ENCODE measurements at regions not wholly inside any gene's neighbourhood (a gene's known extent, or its start where the extent isn't known, plus 50 kb on each side); places are given as distances from the start of the nearest gene placed in this dataset.
"Not testable (repeated sequence)": the region's sequence is repeated elsewhere in the genome, so short reads cannot be mapped to it uniquely, and the experiment has no call there.

DNA sequence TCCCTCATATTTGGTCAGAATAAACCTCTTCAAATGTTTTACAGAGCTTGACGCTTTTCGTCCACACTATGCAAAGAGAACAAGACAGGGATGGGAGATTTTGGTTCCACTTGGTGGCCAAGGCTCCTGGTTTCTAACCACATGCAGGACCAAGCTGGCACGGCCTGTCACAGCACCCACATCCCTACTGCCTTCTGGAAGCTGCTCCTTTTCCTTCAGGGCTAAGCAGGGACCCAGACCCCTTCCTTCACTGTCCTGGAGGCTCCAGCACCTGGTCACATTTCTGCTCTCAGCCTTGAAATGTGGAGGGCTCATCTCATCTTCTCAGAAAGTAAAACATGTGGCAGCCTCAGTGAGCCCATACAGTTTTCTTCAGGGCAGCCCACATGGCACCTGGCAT lies 50.4 kb upstream of the ARHGEF7 start:
- DNase-seq (ENCODE audit: extremely low read depth, low read depth), result no peak
- TF ChIP-seq, protein P1, sequence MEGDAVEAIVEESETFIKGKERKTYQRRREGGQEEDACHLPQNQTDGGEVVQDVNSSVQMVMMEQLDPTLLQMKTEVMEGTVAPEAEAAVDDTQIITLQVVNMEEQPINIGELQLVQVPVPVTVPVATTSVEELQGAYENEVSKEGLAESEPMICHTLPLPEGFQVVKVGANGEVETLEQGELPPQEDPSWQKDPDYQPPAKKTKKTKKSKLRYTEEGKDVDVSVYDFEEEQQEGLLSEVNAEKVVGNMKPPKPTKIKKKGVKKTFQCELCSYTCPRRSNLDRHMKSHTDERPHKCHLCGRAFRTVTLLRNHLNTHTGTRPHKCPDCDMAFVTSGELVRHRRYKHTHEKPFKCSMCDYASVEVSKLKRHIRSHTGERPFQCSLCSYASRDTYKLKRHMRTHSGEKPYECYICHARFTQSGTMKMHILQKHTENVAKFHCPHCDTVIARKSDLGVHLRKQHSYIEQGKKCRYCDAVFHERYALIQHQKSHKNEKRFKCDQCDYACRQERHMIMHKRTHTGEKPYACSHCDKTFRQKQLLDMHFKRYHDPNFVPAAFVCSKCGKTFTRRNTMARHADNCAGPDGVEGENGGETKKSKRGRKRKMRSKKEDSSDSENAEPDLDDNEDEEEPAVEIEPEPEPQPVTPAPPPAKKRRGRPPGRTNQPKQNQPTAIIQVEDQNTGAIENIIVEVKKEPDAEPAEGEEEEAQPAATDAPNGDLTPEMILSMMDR (IDR thresholded peaks at IDR 0.05; ENCODE audit: low read depth, low read length), result no peak

DNA sequence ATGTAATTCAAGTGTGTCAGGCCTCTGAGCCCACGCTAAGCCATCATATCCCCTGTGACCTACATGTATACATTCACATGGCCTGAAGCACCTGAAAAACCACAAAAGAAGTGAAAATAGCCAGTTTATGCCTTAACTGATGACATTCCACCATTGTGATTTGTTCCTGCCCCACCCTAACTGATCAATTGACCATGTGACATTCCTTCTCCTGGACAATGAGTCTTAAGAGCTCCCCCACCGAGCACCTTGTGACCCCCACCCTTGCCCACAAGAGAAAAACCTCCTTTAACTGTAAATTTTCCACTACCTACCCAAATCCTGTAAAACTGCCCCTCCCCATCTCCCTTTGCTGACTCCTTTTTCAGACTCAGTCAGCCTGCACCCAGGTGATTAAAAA lies 52.1 kb upstream of the ARHGEF7 start:
- TF ChIP-seq, protein P1 (IDR thresholded peaks at IDR 0.05; ENCODE audit: low read depth, low read length), result no peak
- DNase-seq (ENCODE audit: extremely low read depth, low read depth), result no peak

DNA sequence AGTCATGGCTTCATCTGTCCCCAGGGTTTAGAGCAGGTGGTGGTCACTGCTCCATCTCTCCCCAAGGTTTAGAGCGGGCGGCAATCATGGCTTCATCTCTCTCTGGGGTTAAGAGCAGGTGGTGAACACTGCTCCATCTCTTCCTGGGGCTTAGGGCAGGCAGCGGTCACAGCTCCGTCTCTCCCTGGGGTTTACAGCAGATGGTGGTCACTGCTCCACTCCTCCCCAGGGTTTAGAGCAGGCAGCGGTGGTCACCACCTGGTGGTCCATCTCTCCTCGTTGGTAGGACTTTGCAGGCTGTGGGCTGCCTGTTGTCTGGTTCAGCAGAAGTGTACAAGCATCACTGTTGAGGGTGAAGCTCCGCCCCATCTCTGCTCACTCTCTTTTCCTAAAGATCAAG lies 52.8 kb upstream of the ARHGEF7 start:
- TF ChIP-seq, protein P1 (IDR thresholded peaks at IDR 0.05; ENCODE audit: low read depth, low read length), result no peak
- no peak for DNase-seq (ENCODE audit: extremely low read depth, low read depth)

DNA sequence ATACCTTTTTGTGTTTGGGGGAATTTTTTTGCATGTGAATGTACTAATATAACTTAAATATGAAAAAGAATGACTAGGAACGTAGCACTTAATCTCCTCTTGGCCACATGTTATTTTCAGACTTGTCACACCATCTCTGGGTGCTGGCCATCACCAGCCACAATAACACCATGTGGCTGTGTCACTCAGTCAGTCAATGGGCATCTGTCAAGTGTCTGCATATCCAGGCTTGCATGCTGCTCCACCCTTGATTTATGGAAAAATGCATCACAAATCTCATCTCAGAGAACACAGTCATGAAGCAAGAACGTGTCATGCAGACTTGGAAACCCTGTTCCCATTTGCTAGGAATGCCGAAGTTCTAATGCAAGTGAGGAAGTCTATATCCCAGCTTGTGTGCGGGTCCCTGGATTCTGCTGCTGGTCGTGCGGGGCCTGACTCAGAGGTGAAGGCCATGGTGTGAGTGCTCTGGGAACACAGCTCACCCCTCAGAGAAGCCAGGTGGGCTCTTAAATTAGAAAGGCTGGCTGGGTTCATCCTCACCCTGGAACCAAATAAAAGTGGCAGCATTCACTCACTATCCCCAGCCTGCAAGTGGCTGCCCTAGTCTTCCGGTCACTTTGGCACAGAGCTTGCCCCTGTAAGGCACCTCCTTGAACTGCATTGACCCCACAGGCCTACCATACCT lies 53.6 kb upstream of the ARHGEF7 start:
- TF ChIP-seq, protein P1 (IDR thresholded peaks at IDR 0.05; ENCODE audit: low read depth, low read length), result no peak
- no peak for DNase-seq (ENCODE audit: extremely low read depth, low read depth)

DNA sequence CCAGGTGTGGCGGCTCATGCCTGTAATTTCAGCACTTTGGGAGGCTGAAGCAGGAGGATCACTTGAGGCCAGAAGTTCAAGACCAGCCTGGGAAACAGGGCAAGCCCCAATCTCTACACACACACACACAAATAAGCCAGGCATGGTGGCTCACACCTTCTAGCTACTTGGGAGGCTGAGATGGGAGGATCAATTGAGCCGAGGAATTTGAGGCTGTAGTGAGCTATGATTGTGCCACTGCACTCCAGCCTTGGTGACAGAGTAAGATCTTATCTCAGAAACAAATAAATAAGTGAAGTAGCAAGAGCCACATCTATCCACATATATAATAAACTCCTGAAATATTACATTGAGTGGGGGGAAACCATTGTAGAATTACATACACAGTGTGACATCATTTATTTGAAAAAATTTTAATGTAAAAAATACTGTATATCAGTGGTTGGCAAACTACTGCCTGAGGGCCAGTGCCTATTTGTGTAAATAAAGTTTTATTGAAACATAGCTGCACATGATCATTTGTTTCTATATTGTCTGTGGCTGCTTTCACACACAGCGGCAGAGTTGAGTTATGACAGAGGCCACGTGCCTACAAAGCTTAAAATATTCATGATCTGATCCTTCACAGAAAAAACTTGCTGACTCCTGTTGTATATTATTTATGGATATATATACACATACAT lies 54.7 kb upstream of the ARHGEF7 start:
- TF ChIP-seq, protein P1 (IDR thresholded peaks at IDR 0.05; ENCODE audit: low read depth, low read length), result no peak
- DNase-seq (ENCODE audit: extremely low read depth, low read depth), result no peak

DNA sequence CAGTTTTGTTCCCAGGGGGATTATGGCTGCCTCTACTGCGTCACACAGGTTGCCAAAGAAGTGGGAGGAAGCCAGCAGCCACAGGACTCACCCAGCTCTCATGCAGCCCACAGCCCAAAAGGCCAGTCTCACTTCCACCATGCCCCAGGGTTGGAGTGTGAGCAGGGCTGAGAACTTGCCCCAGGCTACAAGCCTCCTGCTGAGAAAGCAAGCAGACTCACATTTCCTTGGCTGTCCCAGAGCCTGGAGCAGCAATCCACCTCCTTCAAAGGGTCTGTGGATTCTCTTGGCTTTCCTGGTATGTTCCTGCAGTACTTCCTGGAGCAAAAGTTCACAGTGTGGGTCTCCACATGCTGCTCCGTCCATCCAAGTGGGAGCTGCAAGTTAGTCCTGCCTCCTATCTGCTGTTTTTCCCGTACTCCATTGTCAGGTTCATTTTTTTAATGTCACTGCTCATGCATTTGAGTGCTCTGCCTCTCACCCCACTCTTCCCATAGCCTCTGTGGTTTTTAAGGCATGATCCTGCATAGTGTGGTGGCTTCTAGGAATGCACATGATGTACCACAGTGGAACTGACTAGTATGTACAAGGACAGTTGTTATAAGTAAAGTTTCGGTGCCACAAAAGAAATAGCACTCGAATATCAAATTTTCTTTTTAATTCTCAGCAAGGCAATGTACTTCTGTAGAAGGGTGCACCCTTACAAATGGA lies 56.2 kb upstream of the ARHGEF7 start:
- no peak for DNase-seq (ENCODE audit: extremely low read depth, low read depth)
- TF ChIP-seq, protein P1 (IDR thresholded peaks at IDR 0.05; ENCODE audit: low read depth, low read length), result no peak

DNA sequence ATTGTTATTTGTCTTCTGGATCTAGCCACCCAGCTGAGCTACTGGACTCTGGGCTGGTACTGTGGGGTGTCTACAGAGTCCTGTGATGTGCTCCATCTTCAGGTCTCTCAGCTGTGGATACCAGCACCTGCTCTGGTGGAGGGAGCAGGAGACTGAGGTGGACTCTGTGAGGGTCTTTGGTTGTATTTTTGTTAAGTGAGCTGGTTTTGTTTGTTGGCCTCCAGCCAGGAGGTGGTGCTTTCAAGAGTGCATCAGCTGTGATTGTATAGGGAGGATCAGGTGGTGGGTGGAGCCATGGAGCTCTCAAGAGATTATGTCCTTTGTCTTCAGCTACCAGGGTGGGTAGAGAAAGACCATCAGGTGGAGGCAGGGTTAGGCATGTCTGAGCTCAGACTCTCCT lies 56.8 kb upstream of the ARHGEF7 start:
- not testable (repeated sequence) for DNase-seq (ENCODE audit: extremely low read depth, low read depth)

DNA sequence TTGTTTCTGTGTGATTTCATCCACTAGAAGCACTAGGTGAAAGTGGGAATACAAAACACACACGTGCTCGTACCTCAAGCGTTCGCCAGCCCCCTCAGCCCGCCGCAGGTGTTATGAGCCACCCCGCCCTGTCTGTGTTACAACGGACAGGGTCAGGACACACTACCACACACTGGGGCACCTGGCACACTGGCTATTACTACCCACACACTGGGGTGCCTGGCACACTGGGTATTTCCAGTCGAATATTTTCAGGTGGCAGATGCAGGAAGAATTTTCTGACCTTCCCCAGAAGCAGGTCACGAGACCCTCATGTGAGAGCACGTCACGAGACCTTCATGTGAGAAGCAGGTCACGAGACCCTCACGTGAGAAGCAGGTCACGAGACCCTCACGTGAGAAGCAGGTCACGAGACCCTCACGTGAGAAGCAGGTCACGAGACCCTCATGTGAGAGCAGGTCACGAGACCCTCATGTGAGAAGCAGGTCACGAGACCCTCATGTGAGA lies 63.3 kb upstream of the ARHGEF7 start:
- not testable (repeated sequence) for DNase-seq (ENCODE audit: extremely low read depth, low read depth)

Measured in AG09319 (cell line).